ENCODE measurements at regions not wholly inside any gene's neighbourhood (a gene's known extent, or its start where the extent isn't known, plus 50 kb on each side); places are given as distances from the start of the nearest gene placed in this dataset.
"Not testable (repeated sequence)": the region's sequence is repeated elsewhere in the genome, so short reads cannot be mapped to it uniquely, and the experiment has no call there.

DNA sequence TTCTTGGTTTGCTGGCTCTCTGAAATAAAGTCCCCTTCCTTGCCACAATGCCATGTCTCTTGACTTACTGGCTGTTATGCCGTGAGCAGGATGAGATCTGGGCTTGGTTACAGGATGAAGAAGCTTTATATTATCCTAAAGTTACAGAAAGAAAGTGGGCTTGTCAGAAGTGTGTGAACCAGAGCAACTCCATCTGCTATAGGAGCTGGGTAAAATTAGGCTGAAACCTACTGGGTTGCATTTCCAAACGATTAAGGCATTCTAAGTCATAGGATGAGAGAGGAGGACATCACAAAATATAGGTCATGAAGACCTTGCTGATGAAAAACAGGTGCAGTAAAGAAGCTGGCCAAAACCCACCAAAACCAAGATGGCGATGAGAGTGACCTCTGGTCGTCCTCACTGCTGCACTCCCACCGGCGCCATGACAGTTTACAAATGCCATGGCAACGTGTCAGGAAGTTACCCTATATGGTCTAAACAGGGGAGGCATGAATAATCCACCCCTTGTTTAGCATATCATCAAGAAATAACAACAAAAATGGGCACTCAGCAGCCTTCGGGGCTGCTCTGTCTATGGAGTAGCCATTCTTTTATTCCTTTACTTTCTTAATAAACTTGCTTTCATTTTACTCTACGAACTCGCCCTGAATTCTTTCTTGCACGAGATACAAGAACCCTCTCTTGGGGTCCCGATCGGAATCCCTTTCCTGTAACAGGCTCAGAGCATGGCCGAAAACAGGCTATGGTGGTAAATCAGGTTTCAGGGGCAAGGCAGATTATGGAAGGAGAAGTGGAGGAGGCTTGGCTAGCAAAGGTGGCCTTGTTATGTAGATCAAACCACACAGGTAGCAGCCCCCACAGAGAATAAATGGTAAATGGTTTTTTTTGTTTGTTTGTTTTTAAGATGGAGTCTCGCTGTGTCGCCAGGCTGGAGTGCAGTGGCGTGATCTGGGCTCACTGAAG, 81.3 kb upstream of the C16orf82 start:
- DNase-seq (ENCODE audit: low spot score), result no peak

GRCh38 chr16:26987597-26988010, 79.1 kb upstream of the C16orf82 start:
- DNase-seq (ENCODE audit: low spot score), result no peak

- DNase-seq (ENCODE audit: low spot score), result no peak
Measured at GRCh38 chr16:26988186-26988585, 78.5 kb upstream of the C16orf82 start.

DNA sequence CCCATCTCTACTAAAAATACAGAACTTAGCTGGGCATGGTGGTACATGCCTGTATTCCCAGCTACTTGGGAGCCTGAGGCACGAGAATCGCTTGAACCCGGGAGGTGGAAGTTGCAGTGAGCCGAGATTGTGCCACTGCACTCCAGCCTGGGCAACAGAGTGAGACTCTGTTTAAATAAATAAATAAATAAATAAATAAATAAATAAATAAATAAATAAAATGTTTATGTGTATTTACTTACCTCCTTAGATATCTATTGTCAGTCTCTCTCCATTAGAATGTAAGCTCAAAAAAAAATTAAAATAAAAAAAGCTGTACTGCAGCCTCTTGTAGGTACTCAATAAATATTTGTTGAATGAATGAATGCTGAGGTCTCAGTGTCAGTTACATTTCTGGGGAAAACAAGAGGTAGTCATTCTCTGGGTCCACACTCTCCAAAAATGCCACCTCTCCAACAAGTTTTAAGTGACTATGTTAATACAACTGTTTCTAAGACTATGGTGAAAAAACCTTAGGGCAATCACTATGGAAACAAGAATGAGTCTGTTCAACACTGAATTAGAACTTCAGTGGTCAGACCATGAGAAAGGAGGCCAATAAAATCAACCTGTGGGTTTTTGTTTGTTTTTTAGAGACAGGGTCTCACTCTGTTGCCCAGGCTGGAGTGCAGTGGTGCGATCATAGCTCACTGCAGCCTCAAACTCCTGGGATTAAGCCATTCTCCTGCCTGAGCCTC, 76.2 kb upstream of the C16orf82 start:
- not testable (repeated sequence) for DNase-seq (ENCODE audit: low spot score)

- DNase-seq (ENCODE audit: low spot score), result no peak
Measured at GRCh38 chr16:26992666-26993349, 73.9 kb upstream of the C16orf82 start.

GRCh38 chr16:26993511-26993910, 73.2 kb upstream of the C16orf82 start:
- DNase-seq (ENCODE audit: low spot score), result no peak

- no peak for DNase-seq (ENCODE audit: low spot score)
Measured at GRCh38 chr16:26993963-26994362, 72.8 kb upstream of the C16orf82 start.

DNA sequence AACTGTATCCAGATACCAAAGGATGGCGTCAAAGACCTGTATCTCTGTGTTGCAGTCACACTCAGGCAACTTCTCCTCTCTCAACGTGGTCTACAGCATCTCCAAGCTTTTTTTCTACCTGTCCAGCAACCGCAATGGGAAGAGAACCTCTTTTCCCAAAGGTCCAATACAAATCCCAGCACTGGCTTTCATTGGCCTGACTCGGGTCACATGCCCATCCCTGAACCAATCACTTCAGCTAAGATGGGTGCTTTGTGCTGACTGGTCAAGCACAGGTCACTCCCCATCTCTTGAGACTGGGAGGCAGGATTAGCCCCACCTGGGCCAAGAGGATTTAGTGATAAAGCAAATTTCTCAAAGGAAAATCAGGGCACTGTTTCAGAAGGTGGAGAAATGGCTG, 71.2 kb upstream of the C16orf82 start:
- no peak for DNase-seq (ENCODE audit: low spot score)

DNA sequence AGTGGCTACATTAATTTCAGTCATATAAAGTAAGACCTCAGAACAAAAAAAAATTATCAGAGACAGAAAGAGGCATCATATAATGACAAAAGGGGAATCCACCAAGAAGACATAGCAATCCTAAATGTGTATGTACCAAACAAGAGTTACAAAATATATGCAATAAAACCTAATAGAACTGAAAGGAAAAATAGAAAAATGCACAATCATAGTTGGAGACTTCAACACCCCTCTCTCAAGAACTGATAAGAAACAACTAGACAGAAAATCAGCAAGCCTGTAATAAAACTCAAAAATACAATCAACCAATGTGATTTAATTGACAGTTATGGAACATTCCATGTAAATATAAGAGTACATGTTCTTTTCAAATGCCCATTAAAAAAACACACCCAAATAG, 61.3 kb upstream of the C16orf82 start:
- no peak for DNase-seq (ENCODE audit: low spot score)
